GM18502 (cell line): ENCODE measurements at regions not wholly inside any gene's neighbourhood (a gene's known extent, or its start where the extent isn't known, plus 50 kb on each side); places are given as distances from the start of the nearest gene placed in this dataset.
A peak's percentile ranks its signal among the peaks of the same experiment; 100 is the strongest.
"Not testable (repeated sequence)": the region's sequence is repeated elsewhere in the genome, so short reads cannot be mapped to it uniquely, and the experiment has no call there.

Source experiments
- ATAC-seq: cut with Tn5 transposase; IDR thresholded peaks from one replicate; pipeline ENCODE4 v1.9.1; 2021; ENCODE audit warnings: mild to moderate bottlenecking; ENCODE audit not compliant: unreplicated experiment, poor library complexity

DNA sequence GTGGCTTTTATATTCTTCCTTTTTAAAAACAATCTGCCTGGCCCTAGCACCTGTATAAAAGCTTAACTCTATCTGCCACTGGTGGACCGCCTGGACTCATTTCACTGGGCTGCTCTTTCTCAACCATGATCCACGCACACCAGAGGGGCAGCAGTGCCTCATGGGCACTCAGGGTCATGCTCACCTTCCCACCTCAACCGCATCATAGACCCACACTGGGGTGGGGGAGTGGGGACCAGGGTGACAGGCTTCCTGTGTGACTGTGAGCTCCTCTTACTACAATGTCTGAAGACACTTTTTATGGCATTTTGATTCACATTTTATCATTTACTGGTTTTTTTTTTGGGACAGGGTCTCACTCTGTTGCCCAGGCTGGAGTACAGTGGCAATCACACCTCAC is 4038.8 kb upstream of the TPTE start:
- not testable (repeated sequence) for ATAC-seq

GRCh38 chr21:6483645-6484044 is 4037.7 kb upstream of the TPTE start:
- not testable (repeated sequence) for ATAC-seq

DNA sequence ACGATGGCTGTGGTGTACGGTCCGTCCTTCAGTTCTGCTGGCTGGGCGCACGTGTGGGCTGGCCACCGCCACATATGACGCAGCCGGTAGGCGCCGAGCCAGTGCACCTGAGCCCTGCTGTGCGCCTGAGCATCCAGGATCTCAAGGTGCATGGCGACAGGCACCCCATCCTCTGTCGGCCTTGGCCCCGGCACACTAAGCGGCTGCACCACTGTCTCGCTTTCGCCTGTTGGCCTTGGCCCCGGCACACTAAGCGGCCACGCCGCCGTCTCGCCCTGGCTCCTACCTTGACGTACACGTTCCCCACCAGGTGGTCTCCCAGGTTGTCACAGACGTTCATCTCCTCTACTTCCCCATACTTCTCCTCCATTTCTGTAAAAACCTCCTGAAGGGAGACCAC is 4034.6 kb upstream of the TPTE start:
- not testable (repeated sequence) for ATAC-seq

DNA sequence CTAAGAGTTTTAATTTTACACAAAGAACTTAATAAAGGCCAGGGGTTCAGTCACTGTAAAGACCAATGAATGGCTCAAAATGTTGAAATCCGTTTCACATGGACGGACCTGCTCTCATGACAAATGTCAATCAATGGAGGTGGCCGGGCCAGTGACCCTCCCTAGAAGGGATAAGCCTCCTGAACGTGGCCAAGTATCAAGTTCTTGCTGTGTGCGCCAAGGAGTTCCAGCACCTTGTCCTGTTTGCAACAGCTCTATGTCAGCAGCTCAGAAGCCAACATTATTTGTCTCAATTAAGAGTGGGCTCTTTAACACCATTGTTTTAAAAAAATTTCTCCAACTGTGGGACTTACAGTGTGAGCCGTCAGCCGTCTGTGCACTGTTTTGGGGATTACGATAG is 4028.7 kb upstream of the TPTE start:
- not testable (repeated sequence) for ATAC-seq

GRCh38 chr21:6493957-6494356 is 4027.4 kb upstream of the TPTE start:
- ATAC-seq: not testable (repeated sequence)

- not testable (repeated sequence) for ATAC-seq
Observed at GRCh38 chr21:6496356-6496755, 4025.0 kb upstream of the TPTE start.

DNA sequence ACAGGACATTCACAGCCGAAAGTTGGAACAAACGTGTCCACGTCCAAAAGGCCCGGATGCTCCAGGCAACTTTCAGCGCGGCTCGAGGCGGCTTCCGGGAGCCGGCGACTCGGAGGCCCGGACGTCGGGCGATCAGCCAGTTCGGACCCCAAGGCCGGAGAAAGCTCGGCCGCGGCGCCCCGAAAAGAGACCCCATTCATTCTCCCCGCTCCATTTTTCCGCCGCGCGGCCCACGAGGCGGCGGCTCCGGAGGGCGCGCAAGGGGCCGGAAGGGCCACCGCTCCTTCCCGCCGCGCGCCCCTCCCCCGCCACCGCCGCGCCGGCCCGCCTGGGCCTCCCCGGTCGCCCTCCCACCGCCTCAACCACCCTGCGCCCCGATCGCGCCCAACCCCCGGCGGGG is 4022.7 kb upstream of the TPTE start:
- not testable (repeated sequence) for ATAC-seq

- ATAC-seq: peak; percentile 70
Observed at GRCh38 chr21:6499128-6499826, 4022.1 kb upstream of the TPTE start.

- not testable (repeated sequence) for ATAC-seq
Observed at GRCh38 chr21:6499866-6500265, 4021.5 kb upstream of the TPTE start.

DNA sequence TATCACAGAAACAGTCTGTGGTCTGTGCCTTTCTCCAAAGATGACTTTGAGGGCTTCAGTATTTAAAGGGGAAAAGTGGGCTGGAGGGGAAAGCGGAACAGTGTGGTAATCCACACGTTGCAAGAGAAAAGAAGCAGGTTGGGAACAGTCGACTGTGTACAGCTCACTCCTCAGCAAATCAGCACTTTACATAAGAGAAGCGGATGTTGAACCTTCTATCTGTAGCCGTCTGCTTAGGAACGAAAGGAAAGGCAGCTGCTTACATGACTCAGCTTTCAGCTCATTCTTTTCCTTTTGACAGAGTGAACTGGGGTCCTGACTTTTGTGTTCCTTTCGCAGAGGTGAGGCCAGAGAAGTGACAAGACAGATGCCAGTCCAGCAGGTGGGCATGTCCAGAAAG is 4020.7 kb upstream of the TPTE start:
- peak; percentile 45 for ATAC-seq

- ATAC-seq: not testable (repeated sequence)
Observed at GRCh38 chr21:6506167-6506894, 4015.1 kb upstream of the TPTE start.

- ATAC-seq: not testable (repeated sequence)
Observed at GRCh38 chr21:6507632-6508031, 4013.8 kb upstream of the TPTE start.

- not testable (repeated sequence) for ATAC-seq
Observed at GRCh38 chr21:6521777-6522176, 3999.6 kb upstream of the TPTE start.

- not testable (repeated sequence) for ATAC-seq
Observed at GRCh38 chr21:6526213-6526612, 3995.2 kb upstream of the TPTE start.

- ATAC-seq: not testable (repeated sequence)
Observed at GRCh38 chr21:6530655-6531054, 3990.7 kb upstream of the TPTE start.

- not testable (repeated sequence) for ATAC-seq
Observed at GRCh38 chr21:6533261-6533660, 3988.1 kb upstream of the TPTE start.

- ATAC-seq: not testable (repeated sequence)
Observed at GRCh38 chr21:6538320-6538719, 3983.1 kb upstream of the TPTE start.

DNA sequence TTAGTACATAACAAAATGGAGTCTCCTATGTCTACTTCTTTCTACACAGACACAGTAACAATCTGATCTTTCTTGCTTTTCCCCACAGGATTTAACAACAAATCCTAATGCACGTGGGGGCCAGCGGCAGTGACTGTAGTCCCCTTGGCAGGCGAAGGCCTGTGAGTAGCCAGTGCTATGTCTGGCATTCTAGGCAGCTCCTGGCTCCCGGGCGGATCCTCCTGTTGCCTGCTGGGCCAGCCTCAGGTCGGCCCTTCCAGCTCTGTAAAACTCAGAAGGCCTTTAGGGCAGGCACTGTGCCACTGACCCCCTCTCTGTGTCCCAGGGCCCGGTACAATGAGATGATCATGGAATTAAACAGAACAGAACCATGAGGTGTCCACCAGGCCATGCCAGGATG is 3981.7 kb upstream of the TPTE start:
- not testable (repeated sequence) for ATAC-seq

DNA sequence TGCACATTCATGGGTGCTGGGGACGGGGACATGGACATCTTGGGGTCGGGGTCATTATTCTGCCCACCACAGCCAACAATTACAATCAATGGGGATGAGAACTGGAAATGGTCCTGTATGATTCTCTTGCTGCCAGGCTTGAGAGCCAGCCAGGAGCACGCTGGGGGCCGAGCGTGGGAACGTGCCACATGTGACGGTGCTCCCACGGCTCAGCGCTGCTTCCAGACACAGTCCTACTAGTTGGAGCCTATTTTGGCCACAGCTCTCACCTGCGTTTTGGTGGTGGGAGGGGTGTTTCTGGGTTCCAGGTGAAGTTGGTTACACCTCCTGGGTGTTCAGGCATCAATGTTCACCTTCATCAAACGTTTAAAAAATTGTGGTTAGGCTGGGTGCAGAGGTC is 3980.3 kb upstream of the TPTE start:
- not testable (repeated sequence) for ATAC-seq

- not testable (repeated sequence) for ATAC-seq
Observed at GRCh38 chr21:6545288-6545687, 3976.1 kb upstream of the TPTE start.

- ATAC-seq: not testable (repeated sequence)
Observed at GRCh38 chr21:6551045-6551444, 3970.3 kb upstream of the TPTE start.
